ENCODE measurements at regions not wholly inside any gene's neighbourhood (a gene's known extent, or its start where the extent isn't known, plus 50 kb on each side); places are given as distances from the start of the nearest gene placed in this dataset.

DNA sequence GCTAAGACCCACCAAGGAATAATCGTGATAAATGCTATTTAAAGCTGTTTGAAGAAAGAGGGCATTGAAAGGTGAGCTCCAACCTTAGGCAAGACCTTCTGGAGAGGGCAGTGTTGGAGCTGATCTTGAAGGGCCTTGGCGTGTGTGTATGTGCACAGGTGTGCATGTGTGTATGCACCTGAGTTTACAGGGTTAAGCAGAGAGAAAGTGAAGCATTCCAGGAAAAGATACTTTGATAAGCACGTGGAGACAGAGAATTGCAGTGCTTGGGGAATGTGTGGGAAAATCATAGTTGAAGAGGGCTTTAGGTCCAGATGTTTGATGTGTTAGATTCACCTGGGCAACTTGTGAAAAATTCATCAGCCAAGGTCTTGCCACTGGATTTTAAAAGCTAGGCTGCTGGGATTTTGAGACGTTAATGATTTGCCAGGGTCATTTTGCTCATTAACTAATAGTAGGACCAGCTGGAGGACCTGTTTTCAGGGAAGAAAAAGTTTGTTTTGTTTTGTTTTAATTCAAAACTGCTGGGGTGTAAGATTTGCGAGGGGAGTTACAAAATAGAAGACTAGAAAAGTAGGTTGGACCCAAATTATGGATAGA, 78.3 kb upstream of the ANKRD55 start:
- H3K9me3 ChIP-seq, result no peaks in the 10 kb centered on the region
- H3K27ac ChIP-seq, result no peak overlapping the region
- DNase-seq, result no peak
- H3K4me3 ChIP-seq, result no peak overlapping the region
- TF ChIP-seq, protein P1, sequence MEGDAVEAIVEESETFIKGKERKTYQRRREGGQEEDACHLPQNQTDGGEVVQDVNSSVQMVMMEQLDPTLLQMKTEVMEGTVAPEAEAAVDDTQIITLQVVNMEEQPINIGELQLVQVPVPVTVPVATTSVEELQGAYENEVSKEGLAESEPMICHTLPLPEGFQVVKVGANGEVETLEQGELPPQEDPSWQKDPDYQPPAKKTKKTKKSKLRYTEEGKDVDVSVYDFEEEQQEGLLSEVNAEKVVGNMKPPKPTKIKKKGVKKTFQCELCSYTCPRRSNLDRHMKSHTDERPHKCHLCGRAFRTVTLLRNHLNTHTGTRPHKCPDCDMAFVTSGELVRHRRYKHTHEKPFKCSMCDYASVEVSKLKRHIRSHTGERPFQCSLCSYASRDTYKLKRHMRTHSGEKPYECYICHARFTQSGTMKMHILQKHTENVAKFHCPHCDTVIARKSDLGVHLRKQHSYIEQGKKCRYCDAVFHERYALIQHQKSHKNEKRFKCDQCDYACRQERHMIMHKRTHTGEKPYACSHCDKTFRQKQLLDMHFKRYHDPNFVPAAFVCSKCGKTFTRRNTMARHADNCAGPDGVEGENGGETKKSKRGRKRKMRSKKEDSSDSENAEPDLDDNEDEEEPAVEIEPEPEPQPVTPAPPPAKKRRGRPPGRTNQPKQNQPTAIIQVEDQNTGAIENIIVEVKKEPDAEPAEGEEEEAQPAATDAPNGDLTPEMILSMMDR (IDR thresholded peaks at IDR 0.05), result no peak
- TF ChIP-seq POLR2A (IDR thresholded peaks at IDR 0.05), result no peak
- intact Hi-C loops (cut with DNase I; ENCODE audit: low total_unique reads), result no loop called here
- no peaks in the 10 kb centered on the region for H3K36me3 ChIP-seq (ENCODE audit: low read depth, missing control alignments)
- H3K4me1 ChIP-seq, result peaks cover 8% of the 10 kb centered on the region
- no peaks in the 10 kb centered on the region for H3K27me3 ChIP-seq
- WGBS, 2 donors, result 63 to 64% methylated on average over 5 of the region's 5 CpGs

DNA sequence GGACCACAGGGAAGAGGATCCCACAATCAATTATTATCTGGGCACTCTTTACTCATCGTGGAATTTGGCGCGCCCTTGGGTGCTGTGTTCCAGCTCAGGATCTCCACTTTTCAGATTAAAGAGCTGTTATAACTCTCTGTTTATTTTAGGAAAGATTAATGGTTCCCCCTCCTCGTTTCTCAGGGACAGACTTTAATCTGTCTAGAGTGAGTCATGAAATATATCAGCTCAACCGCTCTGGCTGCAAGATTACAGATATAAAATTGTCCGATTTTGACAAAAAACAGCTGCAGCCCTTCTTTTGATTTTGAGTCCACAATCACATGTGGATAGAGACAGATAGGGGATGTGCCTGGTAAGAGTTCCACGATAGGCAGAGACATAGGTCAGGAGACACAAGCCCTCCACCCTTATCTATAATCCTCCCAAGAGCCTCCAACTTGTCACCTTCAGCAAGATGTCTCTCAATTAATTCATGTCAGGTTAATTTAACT, 77.6 kb upstream of the ANKRD55 start:
- TF ChIP-seq POLR2A (IDR thresholded peaks at IDR 0.05), result no peak
- H3K4me3 ChIP-seq, result no peak overlapping the region
- no peaks in the 10 kb centered on the region for H3K36me3 ChIP-seq (ENCODE audit: low read depth, missing control alignments)
- H3K4me1 ChIP-seq, result peaks cover 8% of the 10 kb centered on the region
- DNase-seq, result no peak
- 58 to 64% methylated on average over 7 of the region's 7 CpGs for WGBS, 2 donors
- intact Hi-C loops (cut with DNase I; ENCODE audit: low total_unique reads), result no loop called here
- no peaks in the 10 kb centered on the region for H3K9me3 ChIP-seq
- no peaks in the 10 kb centered on the region for H3K27me3 ChIP-seq
- H3K27ac ChIP-seq, result no peak overlapping the region

DNA sequence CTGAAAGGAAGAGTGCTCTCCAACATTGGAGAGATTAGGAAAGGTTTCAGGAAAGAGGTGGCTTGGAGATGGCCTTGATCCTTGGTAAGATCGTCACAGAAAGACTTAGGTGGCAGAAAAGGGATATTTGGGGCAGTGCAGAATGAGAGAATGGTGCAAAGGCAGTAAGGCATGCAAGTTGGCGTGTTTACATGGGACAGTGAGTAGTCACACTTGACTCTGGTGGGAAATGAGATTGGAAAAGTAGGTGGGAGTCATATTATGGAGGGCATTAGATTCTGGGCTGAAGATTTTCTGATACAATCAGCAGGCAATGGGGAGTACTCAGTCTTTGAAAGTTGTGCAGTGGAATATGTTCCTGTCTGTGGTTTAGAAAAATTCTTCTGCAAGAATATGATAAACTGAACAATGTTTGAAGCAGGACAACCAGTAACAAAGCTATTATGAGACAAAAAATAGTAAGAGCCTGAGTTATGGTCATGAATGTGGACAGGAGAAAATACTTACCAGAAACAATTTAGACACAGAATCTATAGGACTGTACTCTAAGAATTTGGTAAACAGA, 76.2 kb upstream of the ANKRD55 start:
- no peaks in the 10 kb centered on the region for H3K9me3 ChIP-seq
- 71 to 78% methylated on average over 2 of the region's 2 CpGs for WGBS, 2 donors
- no peak for DNase-seq
- peaks cover 1% of the 10 kb centered on the region for H3K4me1 ChIP-seq
- no peaks in the 10 kb centered on the region for H3K36me3 ChIP-seq (ENCODE audit: low read depth, missing control alignments)
- no peak for TF ChIP-seq POLR2A (IDR thresholded peaks at IDR 0.05)
- TF ChIP-seq, protein P1 (IDR thresholded peaks at IDR 0.05), result no peak
- H3K4me3 ChIP-seq, result no peak overlapping the region
- H3K27me3 ChIP-seq, result no peaks in the 10 kb centered on the region
- H3K27ac ChIP-seq, result no peak overlapping the region
- intact Hi-C loops (cut with DNase I; ENCODE audit: low total_unique reads), result no loop called here

DNA sequence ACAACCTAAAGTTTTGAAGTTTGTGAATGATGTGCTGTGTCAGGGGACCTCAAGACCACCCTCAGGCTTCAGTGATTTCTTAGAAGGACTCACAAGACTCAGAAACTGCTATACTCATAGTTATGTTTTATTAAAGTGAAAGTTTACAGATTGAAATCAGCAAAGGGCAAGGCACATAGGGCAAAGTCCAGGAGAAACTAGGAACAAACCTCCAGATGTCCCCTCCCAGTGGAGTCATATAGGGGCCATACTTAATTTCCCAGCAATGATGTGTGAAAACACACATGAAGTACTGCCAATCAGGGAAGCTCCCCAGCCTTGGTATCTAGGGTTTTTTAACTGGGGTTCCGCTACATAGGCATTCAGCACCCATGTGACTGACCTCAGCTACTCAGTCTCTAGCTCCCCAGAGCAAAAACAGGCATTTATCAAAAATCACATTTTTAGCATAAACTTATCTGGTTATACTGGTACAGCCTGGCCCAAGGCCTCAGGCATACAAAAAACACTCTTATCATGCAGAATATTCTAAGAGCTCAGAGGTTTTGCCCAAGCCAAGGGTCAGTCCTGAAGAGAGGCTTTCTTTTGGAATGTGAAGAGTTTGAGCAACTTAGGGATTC, 74.7 kb upstream of the ANKRD55 start:
- 76 to 85% methylated on average over 1 of the region's 1 CpG for WGBS, 2 donors
- intact Hi-C loops (cut with DNase I; ENCODE audit: low total_unique reads), result no loop called here
- H3K27me3 ChIP-seq, result no peaks in the 10 kb centered on the region
- no peaks in the 10 kb centered on the region for H3K36me3 ChIP-seq (ENCODE audit: low read depth, missing control alignments)
- no peaks in the 10 kb centered on the region for H3K9me3 ChIP-seq
- TF ChIP-seq, protein P1 (IDR thresholded peaks at IDR 0.05), result no peak
- TF ChIP-seq POLR2A (IDR thresholded peaks at IDR 0.05), result no peak
- DNase-seq, result no peak
- H3K4me3 ChIP-seq, result no peak overlapping the region
- H3K4me1 ChIP-seq, result no peaks in the 10 kb centered on the region
- H3K27ac ChIP-seq, result no peak overlapping the region

DNA sequence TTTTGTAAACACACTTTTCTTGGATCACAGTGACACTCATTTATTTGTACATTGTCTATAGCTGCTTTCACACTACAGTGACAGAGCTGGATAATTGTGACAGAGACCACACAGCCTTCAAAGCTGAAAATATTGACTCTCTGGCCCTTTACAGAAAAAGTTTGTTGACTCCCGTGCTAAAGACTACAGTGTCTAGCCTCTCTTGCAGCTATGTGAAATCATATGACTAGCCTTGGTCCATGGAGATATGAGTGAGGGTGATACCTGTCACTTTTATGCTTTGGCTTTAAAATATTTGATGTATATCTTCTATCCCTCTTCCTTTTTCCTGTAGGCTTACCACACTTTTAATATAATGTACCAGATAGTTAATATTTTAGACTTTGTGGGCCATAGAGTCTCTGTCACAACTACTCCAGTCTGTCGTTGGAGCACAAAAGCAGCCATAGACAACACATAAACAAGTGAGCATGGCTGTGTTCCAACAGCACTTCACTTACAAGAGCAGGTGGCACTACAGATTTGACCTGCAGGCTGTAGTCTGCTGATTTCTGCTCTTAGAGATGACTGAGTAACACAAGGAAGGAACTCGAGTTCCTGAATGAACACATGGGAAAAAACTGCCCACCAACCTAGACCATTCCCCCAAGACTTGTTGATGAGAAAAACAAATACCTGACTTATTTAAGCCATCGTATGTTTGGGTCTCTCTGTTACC, 73.5 kb upstream of the ANKRD55 start:
- Histone ChIP-seq H3K9me3 (no peaks in the 10 kb centered on the region), H3K27ac (no peak overlapping the region), H3K27me3 (no peaks in the 10 kb centered on the region), H3K36me3 (ENCODE audit: low read depth, missing control alignments) (no peaks in the 10 kb centered on the region), H3K4me3 (no peak overlapping the region), H3K4me1 (no peaks in the 10 kb centered on the region)
- TF ChIP-seq, protein P1 (IDR thresholded peaks at IDR 0.05), result no peak
- no peak for TF ChIP-seq POLR2A (IDR thresholded peaks at IDR 0.05)
- intact Hi-C loops (cut with DNase I; ENCODE audit: low total_unique reads), result no loop called here
- DNase-seq, result no peak
- 94% methylated on average over 4 of the region's 4 CpGs for WGBS, 2 donors

All from testis (tissue), 2 donors.